GM23248 (cell line): ENCODE measurements at regions not wholly inside any gene's neighbourhood (a gene's known extent, or its start where the extent isn't known, plus 50 kb on each side); places are given as distances from the start of the nearest gene placed in this dataset.

Source experiments
- EZH2 ChIP-seq: fragments of 200-600 bp; sonication (generic); IDR thresholded peaks from 2 replicates; pipeline ENCODE4 v1.6.1; 2018; ENCODE audit warnings: antibody characterized with exemption, mild to moderate bottlenecking; ENCODE audit not compliant: insufficient read depth, poor library complexity, severe bottlenecking
- EZH2phosphoT487 ChIP-seq: fragments of 200-600 bp; sonication (generic); IDR thresholded peaks from 2 replicates; pipeline ENCODE4 v1.6.1; 2018; ENCODE audit warnings: antibody characterized with exemption, moderate library complexity, mild to moderate bottlenecking, low read depth; ENCODE audit not compliant: insufficient read depth

- TF ChIP-seq EZH2 (no peak), EZH2phosphoT487 (no peak)
These were observed 196.6 kb upstream of the AGA start for GRCh38 chr4:177638871-177639270.
